ENCODE measurements at regions not wholly inside any gene's neighbourhood (a gene's known extent, or its start where the extent isn't known, plus 50 kb on each side); places are given as distances from the start of the nearest gene placed in this dataset.

DNA sequence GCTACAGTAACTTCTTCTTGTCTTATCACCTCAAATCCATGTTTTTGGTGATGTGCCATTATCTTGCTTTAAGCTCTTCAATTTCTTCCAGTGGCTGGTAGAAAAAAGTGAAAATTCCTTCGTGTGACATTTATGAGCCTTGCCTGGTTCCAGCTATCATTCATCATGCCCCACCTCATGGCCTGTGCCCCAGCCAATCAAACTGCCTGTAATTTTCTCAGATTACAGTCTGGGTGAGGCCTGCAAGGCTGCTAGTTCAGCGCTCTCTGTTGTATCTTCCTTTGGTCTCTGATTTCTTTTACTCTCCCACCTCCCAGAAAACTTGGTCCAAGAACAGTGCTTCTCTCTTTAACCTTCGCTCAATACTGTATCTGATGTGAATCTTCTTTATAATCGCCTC is 249.3 kb upstream of the ZNF717 start (continued):
- TF ChIP-seq, protein P1, sequence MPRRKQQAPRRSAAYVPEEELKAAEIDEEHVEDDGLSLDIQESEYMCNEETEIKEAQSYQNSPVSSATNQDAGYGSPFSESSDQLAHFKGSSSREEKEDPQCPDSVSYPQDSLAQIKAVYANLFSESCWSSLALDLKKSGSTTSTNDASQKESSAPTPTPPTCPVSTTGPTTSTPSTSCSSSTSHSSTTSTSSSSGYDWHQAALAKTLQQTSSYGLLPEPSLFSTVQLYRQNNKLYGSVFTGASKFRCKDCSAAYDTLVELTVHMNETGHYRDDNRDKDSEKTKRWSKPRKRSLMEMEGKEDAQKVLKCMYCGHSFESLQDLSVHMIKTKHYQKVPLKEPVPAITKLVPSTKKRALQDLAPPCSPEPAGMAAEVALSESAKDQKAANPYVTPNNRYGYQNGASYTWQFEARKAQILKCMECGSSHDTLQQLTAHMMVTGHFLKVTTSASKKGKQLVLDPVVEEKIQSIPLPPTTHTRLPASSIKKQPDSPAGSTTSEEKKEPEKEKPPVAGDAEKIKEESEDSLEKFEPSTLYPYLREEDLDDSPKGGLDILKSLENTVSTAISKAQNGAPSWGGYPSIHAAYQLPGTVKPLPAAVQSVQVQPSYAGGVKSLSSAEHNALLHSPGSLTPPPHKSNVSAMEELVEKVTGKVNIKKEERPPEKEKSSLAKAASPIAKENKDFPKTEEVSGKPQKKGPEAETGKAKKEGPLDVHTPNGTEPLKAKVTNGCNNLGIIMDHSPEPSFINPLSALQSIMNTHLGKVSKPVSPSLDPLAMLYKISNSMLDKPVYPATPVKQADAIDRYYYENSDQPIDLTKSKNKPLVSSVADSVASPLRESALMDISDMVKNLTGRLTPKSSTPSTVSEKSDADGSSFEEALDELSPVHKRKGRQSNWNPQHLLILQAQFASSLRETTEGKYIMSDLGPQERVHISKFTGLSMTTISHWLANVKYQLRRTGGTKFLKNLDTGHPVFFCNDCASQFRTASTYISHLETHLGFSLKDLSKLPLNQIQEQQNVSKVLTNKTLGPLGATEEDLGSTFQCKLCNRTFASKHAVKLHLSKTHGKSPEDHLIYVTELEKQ (tag by site-specific recombination; IDR thresholded peaks at IDR 0.05; ENCODE audit: borderline replicate concordance): no peak
- TF ChIP-seq ZNF175 (tag by site-specific recombination; IDR thresholded peaks at IDR 0.05): no peak
- TF ChIP-seq, protein P2, sequence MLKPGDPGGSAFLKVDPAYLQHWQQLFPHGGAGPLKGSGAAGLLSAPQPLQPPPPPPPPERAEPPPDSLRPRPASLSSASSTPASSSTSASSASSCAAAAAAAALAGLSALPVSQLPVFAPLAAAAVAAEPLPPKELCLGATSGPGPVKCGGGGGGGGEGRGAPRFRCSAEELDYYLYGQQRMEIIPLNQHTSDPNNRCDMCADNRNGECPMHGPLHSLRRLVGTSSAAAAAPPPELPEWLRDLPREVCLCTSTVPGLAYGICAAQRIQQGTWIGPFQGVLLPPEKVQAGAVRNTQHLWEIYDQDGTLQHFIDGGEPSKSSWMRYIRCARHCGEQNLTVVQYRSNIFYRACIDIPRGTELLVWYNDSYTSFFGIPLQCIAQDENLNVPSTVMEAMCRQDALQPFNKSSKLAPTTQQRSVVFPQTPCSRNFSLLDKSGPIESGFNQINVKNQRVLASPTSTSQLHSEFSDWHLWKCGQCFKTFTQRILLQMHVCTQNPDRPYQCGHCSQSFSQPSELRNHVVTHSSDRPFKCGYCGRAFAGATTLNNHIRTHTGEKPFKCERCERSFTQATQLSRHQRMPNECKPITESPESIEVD (tag by site-specific recombination; IDR thresholded peaks at IDR 0.05): no peak

DNA sequence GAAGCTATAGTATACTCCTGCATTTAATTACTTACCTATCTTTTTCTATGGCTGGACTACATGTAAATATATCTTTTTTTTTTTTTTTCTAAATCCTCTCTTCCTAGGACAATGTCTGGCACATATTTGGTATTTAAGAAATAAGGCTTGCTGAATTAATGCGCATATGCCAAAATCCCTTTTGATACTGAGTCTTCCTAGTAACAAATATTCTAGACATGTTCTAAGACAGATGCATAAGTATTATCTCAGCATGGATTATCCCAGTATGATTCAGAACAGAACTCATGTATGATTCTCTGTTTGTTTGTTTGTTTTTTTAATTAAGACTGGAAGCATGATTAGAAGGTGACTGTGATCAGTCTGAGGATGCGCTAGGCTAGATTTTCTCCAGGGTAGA is 249.8 kb upstream of the ZNF717 start:
- no peak overlapping the region for H3K4me3 ChIP-seq (ENCODE audit: low read depth, low read length)
- CTCF ChIA-PET: interaction anchor here (0.7 kb wide), 1 partner anchor 302 kb away, joined by 3 read pairs; no protein-coding TSS in a partner anchor
- TF ChIP-seq, protein P3, sequence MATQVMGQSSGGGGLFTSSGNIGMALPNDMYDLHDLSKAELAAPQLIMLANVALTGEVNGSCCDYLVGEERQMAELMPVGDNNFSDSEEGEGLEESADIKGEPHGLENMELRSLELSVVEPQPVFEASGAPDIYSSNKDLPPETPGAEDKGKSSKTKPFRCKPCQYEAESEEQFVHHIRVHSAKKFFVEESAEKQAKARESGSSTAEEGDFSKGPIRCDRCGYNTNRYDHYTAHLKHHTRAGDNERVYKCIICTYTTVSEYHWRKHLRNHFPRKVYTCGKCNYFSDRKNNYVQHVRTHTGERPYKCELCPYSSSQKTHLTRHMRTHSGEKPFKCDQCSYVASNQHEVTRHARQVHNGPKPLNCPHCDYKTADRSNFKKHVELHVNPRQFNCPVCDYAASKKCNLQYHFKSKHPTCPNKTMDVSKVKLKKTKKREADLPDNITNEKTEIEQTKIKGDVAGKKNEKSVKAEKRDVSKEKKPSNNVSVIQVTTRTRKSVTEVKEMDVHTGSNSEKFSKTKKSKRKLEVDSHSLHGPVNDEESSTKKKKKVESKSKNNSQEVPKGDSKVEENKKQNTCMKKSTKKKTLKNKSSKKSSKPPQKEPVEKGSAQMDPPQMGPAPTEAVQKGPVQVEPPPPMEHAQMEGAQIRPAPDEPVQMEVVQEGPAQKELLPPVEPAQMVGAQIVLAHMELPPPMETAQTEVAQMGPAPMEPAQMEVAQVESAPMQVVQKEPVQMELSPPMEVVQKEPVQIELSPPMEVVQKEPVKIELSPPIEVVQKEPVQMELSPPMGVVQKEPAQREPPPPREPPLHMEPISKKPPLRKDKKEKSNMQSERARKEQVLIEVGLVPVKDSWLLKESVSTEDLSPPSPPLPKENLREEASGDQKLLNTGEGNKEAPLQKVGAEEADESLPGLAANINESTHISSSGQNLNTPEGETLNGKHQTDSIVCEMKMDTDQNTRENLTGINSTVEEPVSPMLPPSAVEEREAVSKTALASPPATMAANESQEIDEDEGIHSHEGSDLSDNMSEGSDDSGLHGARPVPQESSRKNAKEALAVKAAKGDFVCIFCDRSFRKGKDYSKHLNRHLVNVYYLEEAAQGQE (tag by site-specific recombination; IDR thresholded peaks at IDR 0.05): no peak
- TF ChIP-seq ZNF350 (tag by site-specific recombination; IDR thresholded peaks at IDR 0.05) (no peak), ZNF510 (tag by site-specific recombination; IDR thresholded peaks at IDR 0.05; ENCODE audit: insufficient replicate concordance) (no peak), ZNF670 (tag by site-specific recombination; IDR thresholded peaks at IDR 0.05; ENCODE audit: low read depth) (no peak), ZNF830 (tag by site-specific recombination; IDR thresholded peaks at IDR 0.05; ENCODE audit: low read depth) (no peak), SETDB1 (IDR thresholded peaks at IDR 0.05; ENCODE audit: insufficient read length, low read length) (no peak), ZSCAN30 (tag by site-specific recombination; IDR thresholded peaks at IDR 0.05) (no peak), KLF16 (tag by site-specific recombination; IDR thresholded peaks at IDR 0.05) (no peak), ZNF24 (tag by site-specific recombination; IDR thresholded peaks at IDR 0.05) (no peak), ZNF658 (tag by site-specific recombination; IDR thresholded peaks at IDR 0.05) (no peak), ZNF596 (tag by site-specific recombination; IDR thresholded peaks at IDR 0.05) (no peak), KLF9 (tag by site-specific recombination; IDR thresholded peaks at IDR 0.05; ENCODE audit: low read depth) (no peak), ZNF626 (tag by site-specific recombination; IDR thresholded peaks at IDR 0.05) (no peak), ZNF747 (tag by site-specific recombination; IDR thresholded peaks at IDR 0.05) (no peak), SP2 (tag by site-specific recombination; IDR thresholded peaks at IDR 0.05) (no peak), ZNF10 (tag by site-specific recombination; IDR thresholded peaks at IDR 0.05) (no peak)
- TF ChIP-seq, protein P4, sequence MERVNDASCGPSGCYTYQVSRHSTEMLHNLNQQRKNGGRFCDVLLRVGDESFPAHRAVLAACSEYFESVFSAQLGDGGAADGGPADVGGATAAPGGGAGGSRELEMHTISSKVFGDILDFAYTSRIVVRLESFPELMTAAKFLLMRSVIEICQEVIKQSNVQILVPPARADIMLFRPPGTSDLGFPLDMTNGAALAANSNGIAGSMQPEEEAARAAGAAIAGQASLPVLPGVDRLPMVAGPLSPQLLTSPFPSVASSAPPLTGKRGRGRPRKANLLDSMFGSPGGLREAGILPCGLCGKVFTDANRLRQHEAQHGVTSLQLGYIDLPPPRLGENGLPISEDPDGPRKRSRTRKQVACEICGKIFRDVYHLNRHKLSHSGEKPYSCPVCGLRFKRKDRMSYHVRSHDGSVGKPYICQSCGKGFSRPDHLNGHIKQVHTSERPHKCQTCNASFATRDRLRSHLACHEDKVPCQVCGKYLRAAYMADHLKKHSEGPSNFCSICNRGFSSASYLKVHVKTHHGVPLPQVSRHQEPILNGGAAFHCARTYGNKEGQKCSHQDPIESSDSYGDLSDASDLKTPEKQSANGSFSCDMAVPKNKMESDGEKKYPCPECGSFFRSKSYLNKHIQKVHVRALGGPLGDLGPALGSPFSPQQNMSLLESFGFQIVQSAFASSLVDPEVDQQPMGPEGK (tag by site-specific recombination; IDR thresholded peaks at IDR 0.05): no peak
- TF ChIP-seq, protein P5, sequence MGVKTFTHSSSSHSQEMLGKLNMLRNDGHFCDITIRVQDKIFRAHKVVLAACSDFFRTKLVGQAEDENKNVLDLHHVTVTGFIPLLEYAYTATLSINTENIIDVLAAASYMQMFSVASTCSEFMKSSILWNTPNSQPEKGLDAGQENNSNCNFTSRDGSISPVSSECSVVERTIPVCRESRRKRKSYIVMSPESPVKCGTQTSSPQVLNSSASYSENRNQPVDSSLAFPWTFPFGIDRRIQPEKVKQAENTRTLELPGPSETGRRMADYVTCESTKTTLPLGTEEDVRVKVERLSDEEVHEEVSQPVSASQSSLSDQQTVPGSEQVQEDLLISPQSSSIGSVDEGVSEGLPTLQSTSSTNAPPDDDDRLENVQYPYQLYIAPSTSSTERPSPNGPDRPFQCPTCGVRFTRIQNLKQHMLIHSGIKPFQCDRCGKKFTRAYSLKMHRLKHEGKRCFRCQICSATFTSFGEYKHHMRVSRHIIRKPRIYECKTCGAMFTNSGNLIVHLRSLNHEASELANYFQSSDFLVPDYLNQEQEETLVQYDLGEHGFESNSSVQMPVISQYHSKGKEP (tag by site-specific recombination; IDR thresholded peaks at IDR 0.05): no peak
- TF ChIP-seq, protein P6, sequence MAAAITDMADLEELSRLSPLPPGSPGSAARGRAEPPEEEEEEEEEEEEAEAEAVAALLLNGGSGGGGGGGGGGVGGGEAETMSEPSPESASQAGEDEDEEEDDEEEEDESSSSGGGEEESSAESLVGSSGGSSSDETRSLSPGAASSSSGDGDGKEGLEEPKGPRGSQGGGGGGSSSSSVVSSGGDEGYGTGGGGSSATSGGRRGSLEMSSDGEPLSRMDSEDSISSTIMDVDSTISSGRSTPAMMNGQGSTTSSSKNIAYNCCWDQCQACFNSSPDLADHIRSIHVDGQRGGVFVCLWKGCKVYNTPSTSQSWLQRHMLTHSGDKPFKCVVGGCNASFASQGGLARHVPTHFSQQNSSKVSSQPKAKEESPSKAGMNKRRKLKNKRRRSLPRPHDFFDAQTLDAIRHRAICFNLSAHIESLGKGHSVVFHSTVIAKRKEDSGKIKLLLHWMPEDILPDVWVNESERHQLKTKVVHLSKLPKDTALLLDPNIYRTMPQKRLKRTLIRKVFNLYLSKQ (tag by site-specific recombination; IDR thresholded peaks at IDR 0.05; ENCODE audit: borderline replicate concordance): no peak
- no peaks in the 10 kb centered on the region for H3K36me3 ChIP-seq (ENCODE audit: control insufficient read depth in 2 of 2, insufficient read depth in 1 of 2, low read length in 2 of 2)
- no peaks in the 10 kb centered on the region for H3K4me1 ChIP-seq (ENCODE audit: control insufficient read depth, insufficient read depth, low read length)
- H3K27ac ChIP-seq (ENCODE audit: extremely low read depth, low read depth, low read length): no peak overlapping the region
- POLR2A ChIA-PET: no interaction called here
- H3K9me3 ChIP-seq (ENCODE audit: control insufficient read depth, insufficient read depth, low read depth, low read length): no peaks in the 10 kb centered on the region
